ENCODE measurements at regions not wholly inside any gene's neighbourhood (a gene's known extent, or its start where the extent isn't known, plus 50 kb on each side); places are given as distances from the start of the nearest gene placed in this dataset.

GRCh38 chr6:139887275-139887674 lies 512.8 kb upstream of the CITED2 start:
- H3K9me3 ChIP-seq = no peaks in the 10 kb centered on the region
- DNase-seq (ENCODE audit: low spot score) = no peak
- H3K27me3 ChIP-seq (replicated peaks; ENCODE audit: insufficient read depth) = no peaks in the 10 kb centered on the region
- TF ChIP-seq CTCF (IDR thresholded peaks at IDR 0.05) = no peak
- TF ChIP-seq POLR2A (IDR thresholded peaks at IDR 0.05) = no peak
- TF ChIP-seq POLR2AphosphoS5 (IDR thresholded peaks at IDR 0.05) = no peak
- no peaks in the 10 kb centered on the region for H3K36me3 ChIP-seq
- H3K27ac ChIP-seq = no peak overlapping the region
- intact Hi-C loops (cut with DNase I) = loop anchor here (10.0 kb wide), 1 partner anchor 512 kb away; the partner anchor contains the start of gene CITED2
- WGBS = 96% methylated on average over 3 of the region's 3 CpGs
- H3K4me1 ChIP-seq (replicated peaks) = no peaks in the 10 kb centered on the region
- H3K4me3 ChIP-seq = no peak overlapping the region

- no peak for TF ChIP-seq POLR2A (IDR thresholded peaks at IDR 0.05)
- no peak for TF ChIP-seq CTCF (IDR thresholded peaks at IDR 0.05)
- Histone ChIP-seq H3K9me3 (no peaks in the 10 kb centered on the region), H3K4me3 (no peak overlapping the region), H3K27ac (no peak overlapping the region), H3K4me1 (replicated peaks) (no peaks in the 10 kb centered on the region), H3K36me3 (no peaks in the 10 kb centered on the region), H3K27me3 (replicated peaks; ENCODE audit: insufficient read depth) (no peaks in the 10 kb centered on the region)
- WGBS = 88% methylated on average over 6 of the region's 6 CpGs
- no peak for DNase-seq (ENCODE audit: low spot score)
- intact Hi-C loops (cut with DNase I) = loop anchor here (10.0 kb wide), 1 partner anchor 512 kb away; the partner anchor contains the start of gene CITED2
Measured at GRCh38 chr6:139886396-139886795, 511.9 kb upstream of the CITED2 start.

GRCh38 chr6:139885909-139886308 lies 511.5 kb upstream of the CITED2 start:
- no peak for DNase-seq (ENCODE audit: low spot score)
- TF ChIP-seq POLR2A (IDR thresholded peaks at IDR 0.05) (no peak), CTCF (IDR thresholded peaks at IDR 0.05) (no peak), POLR2AphosphoS5 (IDR thresholded peaks at IDR 0.05) (no peak)
- Histone ChIP-seq H3K4me1 (replicated peaks) (no peaks in the 10 kb centered on the region), H3K36me3 (no peaks in the 10 kb centered on the region), H3K9me3 (no peaks in the 10 kb centered on the region), H3K27ac (no peak overlapping the region), H3K27me3 (replicated peaks; ENCODE audit: insufficient read depth) (no peaks in the 10 kb centered on the region), H3K4me3 (no peak overlapping the region)
- intact Hi-C loops (cut with DNase I) = loop anchor here (10.0 kb wide), 1 partner anchor 511 kb away; the partner anchor contains the start of gene CITED2
- 64% methylated on average over 1 of the region's 1 CpG for WGBS

- Histone ChIP-seq H3K4me3 (no peak overlapping the region), H3K36me3 (no peaks in the 10 kb centered on the region), H3K27me3 (replicated peaks; ENCODE audit: insufficient read depth) (no peaks in the 10 kb centered on the region), H3K9me3 (no peaks in the 10 kb centered on the region), H3K27ac (no peak overlapping the region), H3K4me1 (replicated peaks) (no peaks in the 10 kb centered on the region)
- TF ChIP-seq CTCF (IDR thresholded peaks at IDR 0.05) (no peak), POLR2A (IDR thresholded peaks at IDR 0.05) (no peak), POLR2AphosphoS5 (IDR thresholded peaks at IDR 0.05) (no peak)
- 82% methylated on average over 5 of the region's 5 CpGs for WGBS
- no peak for DNase-seq (ENCODE audit: low spot score)
- intact Hi-C loops (cut with DNase I) = loop anchor here (10.0 kb wide), 1 partner anchor 509 kb away; the partner anchor contains the start of gene CITED2
Measured at GRCh38 chr6:139883776-139884175, 509.3 kb upstream of the CITED2 start.

GRCh38 chr6:139882977-139883728 lies 508.7 kb upstream of the CITED2 start:
- no peak for DNase-seq (ENCODE audit: low spot score)
- 72% methylated on average over 3 of the region's 3 CpGs for WGBS
- TF ChIP-seq CTCF (IDR thresholded peaks at IDR 0.05) (no peak), POLR2A (IDR thresholded peaks at IDR 0.05) (no peak), POLR2AphosphoS5 (IDR thresholded peaks at IDR 0.05) (no peak)

More at GRCh38 chr6:139882977-139883728, 508.7 kb upstream of the CITED2 start:
- Histone ChIP-seq H3K27me3 (replicated peaks; ENCODE audit: insufficient read depth) (no peaks in the 10 kb centered on the region), H3K36me3 (no peaks in the 10 kb centered on the region), H3K9me3 (no peaks in the 10 kb centered on the region), H3K27ac (no peak overlapping the region), H3K4me1 (replicated peaks) (no peaks in the 10 kb centered on the region), H3K4me3 (no peak overlapping the region)
- intact Hi-C loops (cut with DNase I) = loop anchor here (10.0 kb wide), 1 partner anchor 508 kb away; the partner anchor contains the start of gene CITED2
